Stimulated activated effector memory CD8-positive, alpha-beta T cell treated with anti-CD3 and anti-CD28 coated beads, Interleukin-12 subunit alpha, Interleukin-12 subunit beta, amount 100 ng/mL, for 72 hours (primary cell): ENCODE measurements at regions not wholly inside any gene's neighbourhood (a gene's known extent, or its start where the extent isn't known, plus 50 kb on each side); places are given as distances from the start of the nearest gene placed in this dataset.
A peak's percentile ranks its signal among the peaks of the same experiment; 100 is the strongest.
"Not testable (repeated sequence)": the region's sequence is repeated elsewhere in the genome, so short reads cannot be mapped to it uniquely, and the experiment has no call there.

Source experiments
- ATAC-seq: fragments of 150-1000 bp; cut with Tn5 transposase; 2 replicates; pipeline ENCODE4 v1.10.0; 2021
- DNase-seq, 2 donors: peaks; one replicate each; pipeline ENCODE4 v3.0.0; 2021 to 2022; ENCODE audit warnings: low spot score in 2 of 2
- H3K27ac Mint-ChIP-seq: one replicate; pipeline ENCODE4 v1.8.0; 2022; ENCODE audit warnings: mild to moderate bottlenecking, mixed read lengths
- H3K36me3 Mint-ChIP-seq: one replicate; pipeline ENCODE4 v1.8.0; 2022; ENCODE audit warnings: mild to moderate bottlenecking, mixed read lengths
- H3K4me1 Mint-ChIP-seq: one replicate; pipeline ENCODE4 v1.8.0; 2022; ENCODE audit warnings: mixed read lengths
- H3K4me3 Mint-ChIP-seq: one replicate; pipeline ENCODE4 v1.8.0; 2022; ENCODE audit warnings: mild to moderate bottlenecking, mixed read lengths
- H3K9me3 Mint-ChIP-seq: one replicate; pipeline ENCODE4 v1.8.0; 2022; ENCODE audit warnings: mixed read lengths

DNA sequence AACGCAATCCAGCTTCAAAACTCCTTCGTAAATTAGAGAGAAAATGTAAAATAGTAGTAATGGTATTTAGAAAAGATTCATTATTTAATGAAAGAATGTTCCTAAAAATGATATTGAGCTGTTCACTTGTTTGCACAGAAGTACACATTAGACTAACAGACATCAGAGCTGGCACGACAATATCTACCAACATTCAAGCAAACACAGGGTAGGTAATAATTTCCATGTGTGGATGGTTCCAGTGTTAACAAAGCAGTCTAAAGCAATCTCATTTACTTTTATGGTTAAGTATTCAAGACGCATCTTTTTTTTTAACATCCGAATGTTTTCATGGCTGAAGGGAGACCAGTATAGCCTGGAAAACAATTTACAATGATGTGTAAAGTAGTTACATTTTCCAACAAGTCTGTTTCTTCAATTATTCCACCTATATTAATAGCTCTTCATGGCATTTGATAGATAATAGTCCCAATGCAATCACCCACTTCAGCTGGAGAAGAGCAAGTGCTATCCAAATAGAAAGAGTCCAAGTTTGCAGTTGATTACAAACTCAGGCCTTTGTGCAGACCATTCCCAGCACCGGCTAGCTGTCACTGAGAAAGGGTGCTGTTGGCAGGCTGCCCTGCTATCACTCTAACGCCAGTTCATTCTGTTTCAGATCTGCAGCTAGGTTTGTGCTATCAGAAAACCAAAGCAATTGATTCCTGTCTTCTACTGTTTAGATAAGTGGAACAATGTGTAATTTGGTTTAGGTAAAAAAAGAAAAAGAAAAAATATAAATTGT lies 458.8 kb downstream of the DTWD2 start:
- no peak for DNase-seq
- no peaks in the 10 kb centered on the region for H3K36me3 Mint-ChIP-seq
- H3K9me3 Mint-ChIP-seq, result peaks cover 2% of the 10 kb centered on the region
- no peak overlapping the region for H3K27ac Mint-ChIP-seq
- H3K4me3 Mint-ChIP-seq, result no peak overlapping the region
- ATAC-seq, result no peak
- H3K4me1 Mint-ChIP-seq, result no peaks in the 10 kb centered on the region

DNA sequence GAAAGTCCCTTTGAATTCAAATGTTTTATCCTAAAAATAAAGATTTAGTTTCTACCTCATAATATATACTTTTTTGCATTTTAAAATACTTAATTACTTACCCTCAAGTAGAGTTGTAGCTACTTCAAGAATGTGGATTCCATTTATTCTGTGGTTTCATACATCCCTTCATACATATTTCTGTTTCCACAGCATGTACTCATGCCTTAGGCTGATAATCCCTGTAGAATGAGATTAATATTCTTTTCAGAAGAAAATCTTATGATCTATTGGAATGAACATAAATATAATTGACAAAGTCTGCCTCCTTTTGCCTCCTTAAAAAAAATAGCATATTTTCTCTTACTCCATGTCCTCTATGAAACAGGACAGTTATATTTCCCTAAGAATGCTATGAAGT lies 465.7 kb downstream of the DTWD2 start:
- DNase-seq, result no peak
- no peak overlapping the region for H3K27ac Mint-ChIP-seq
- no peak for ATAC-seq
- H3K36me3 Mint-ChIP-seq, result no peaks in the 10 kb centered on the region
- H3K4me1 Mint-ChIP-seq, result no peaks in the 10 kb centered on the region
- no peak overlapping the region for H3K4me3 Mint-ChIP-seq
- peaks cover 4% of the 10 kb centered on the region for H3K9me3 Mint-ChIP-seq

DNA sequence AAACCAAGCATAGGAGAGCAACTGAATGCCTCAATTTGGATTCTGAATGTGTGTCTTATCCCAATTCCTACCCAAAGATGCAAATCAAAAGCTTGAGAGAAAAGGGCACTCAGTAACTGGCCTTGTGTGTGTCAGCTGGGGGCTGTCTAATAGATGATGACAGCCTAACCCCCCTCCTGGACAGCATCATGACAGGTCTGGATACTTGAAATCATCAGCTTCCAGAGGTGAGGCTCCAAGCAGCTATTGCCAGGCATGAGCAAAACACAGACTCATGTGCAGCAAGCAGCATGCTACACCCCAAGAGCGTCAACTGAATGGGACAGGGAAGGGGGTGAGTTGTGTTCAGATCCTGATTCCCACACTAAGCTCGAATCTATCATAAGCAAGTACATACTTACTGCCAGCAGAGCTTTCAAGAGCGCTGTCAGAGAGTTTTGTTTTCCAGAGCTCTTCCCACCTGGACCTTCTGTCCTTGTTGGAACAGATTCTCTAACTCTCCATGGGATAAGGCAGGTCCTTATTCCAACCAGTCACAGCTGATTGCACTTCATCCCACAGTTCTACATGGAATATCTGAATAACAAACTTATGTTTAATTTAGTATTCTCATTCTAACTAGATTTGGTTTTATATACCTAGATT lies 467.5 kb downstream of the DTWD2 start:
- Mint-ChIP-seq H3K36me3 (no peaks in the 10 kb centered on the region), H3K27ac (no peak overlapping the region), H3K4me3 (no peak overlapping the region), H3K9me3 (peaks cover 4% of the 10 kb centered on the region), H3K4me1 (no peaks in the 10 kb centered on the region)
- ATAC-seq, result peak; percentile 11
- no peak for DNase-seq

DNA sequence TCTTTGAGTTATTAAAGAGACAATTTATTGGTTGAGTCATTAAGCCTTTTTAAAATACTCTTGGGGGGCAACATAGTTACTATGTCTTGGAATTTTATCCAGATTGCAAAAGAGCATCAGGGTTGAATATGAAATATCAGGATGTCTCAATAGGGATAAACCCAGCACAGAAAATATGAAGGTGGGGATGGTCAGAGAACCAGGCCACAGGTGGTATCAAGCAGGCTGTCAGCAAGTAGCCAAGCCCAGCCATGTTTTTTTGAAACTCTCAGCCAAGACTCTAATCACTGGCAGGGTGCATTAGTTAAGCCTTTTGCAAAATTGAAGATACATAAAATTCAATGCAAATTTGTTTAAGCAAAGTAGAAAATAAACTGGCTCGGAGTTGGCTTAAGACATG lies 468.9 kb downstream of the DTWD2 start:
- no peaks in the 10 kb centered on the region for H3K36me3 Mint-ChIP-seq
- H3K9me3 Mint-ChIP-seq, result peaks cover 6% of the 10 kb centered on the region
- no peak for ATAC-seq
- H3K4me1 Mint-ChIP-seq, result no peaks in the 10 kb centered on the region
- H3K27ac Mint-ChIP-seq, result no peak overlapping the region
- no peak overlapping the region for H3K4me3 Mint-ChIP-seq
- no peak for DNase-seq

DNA sequence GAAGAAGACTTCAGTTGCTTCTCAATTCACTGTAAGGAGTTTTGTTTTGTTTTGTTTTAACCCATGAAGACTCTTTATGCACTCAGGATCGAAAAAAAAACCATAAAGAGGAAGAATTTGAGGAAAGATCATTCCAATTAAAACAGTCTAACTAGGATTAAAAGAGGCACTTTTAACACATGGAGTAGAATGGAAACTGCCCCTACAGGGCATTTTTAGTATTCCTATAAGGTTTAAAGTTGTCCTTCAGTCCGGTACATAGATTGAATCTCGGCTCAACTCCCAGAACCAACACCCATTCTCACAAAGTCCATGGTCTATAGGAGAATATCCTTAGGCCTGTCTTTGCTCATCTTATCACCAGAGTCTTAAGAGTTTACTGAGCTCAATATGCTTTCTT lies 469.6 kb downstream of the DTWD2 start:
- H3K9me3 Mint-ChIP-seq, result peaks cover 6% of the 10 kb centered on the region
- H3K36me3 Mint-ChIP-seq, result no peaks in the 10 kb centered on the region
- H3K4me1 Mint-ChIP-seq, result no peaks in the 10 kb centered on the region
- no peak for DNase-seq
- no peak overlapping the region for H3K4me3 Mint-ChIP-seq
- no peak for ATAC-seq
- no peak overlapping the region for H3K27ac Mint-ChIP-seq

DNA sequence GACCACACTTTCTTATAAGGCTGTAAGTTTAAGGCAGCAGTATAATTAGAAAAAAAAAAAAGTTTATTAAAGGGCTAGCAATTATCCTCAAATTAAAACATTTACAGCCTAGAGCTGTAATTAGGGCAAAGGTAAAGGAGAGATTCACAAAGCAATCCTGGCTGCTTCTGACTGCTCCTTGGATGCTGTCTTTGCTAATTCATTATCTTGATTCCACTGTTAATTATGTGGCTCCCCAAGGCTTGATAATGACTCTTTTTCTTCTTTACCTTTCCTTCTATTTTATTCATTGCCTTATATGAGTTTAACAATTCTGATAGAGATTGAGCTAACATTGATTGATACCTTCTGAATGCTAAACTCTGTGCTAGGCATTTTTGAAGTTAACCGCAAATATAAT lies 476.5 kb downstream of the DTWD2 start:
- H3K27ac Mint-ChIP-seq, result no peak overlapping the region
- H3K9me3 Mint-ChIP-seq, result peaks cover 7% of the 10 kb centered on the region
- DNase-seq, result no peak
- no peaks in the 10 kb centered on the region for H3K4me1 Mint-ChIP-seq
- no peak overlapping the region for H3K4me3 Mint-ChIP-seq
- H3K36me3 Mint-ChIP-seq, result no peaks in the 10 kb centered on the region
- no peak for ATAC-seq

DNA sequence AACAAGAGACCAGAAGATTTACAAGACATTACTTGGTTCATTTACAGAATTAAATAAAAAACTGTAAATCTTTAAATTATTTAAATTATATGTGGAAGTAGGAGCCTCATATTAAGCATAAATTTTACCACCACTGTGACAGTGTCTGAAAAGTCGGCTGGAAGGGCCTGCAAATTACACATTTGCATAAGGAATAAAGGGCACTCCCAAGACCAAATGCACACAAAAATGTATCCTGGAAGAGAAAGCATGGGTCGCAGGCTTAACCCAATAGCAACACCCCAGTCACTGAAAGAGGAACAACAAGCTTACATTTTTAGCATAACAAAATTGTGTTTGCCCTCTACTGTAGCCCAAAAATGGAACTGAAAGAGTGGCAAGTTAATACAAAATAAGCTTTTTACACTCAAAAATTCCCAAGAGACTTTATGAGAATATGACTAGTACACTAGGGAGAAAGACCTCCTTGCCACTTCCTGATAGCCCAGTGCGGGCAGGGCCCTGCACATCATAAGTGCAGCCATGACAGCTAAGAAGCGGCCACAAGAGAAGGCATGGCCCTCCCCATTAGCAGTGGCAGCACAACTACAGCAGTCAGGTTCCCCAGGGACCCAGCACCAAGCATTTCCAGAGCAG lies 482.0 kb downstream of the DTWD2 start:
- peak; percentile 42 for ATAC-seq
- no peaks in the 10 kb centered on the region for H3K36me3 Mint-ChIP-seq
- H3K9me3 Mint-ChIP-seq, result peaks cover 13% of the 10 kb centered on the region
- no peak overlapping the region for H3K4me3 Mint-ChIP-seq
- H3K4me1 Mint-ChIP-seq, result no peaks in the 10 kb centered on the region
- no peak overlapping the region for H3K27ac Mint-ChIP-seq
- DNase-seq, result no peak

DNA sequence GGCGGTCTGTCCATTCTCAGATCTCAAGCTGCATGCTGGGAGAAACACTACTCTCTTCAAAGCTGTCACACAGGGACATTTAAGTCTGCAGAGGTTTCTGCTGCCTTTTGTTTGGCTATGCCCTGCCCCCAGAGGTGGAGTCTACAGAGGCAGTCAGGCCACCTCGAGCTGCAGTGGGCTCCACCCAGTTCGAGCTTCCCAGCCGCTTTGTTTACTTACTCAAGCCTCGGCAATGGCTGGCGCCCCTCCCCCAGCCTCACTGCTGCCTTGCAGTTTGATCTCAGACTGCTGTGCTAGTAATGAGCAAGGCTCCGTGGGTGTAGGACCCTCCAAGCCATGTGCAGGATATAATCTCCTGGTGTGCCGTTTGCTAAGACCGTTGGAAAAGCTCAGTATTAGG lies 486.1 kb downstream of the DTWD2 start:
- not testable (repeated sequence) for H3K36me3 Mint-ChIP-seq, H3K27ac Mint-ChIP-seq, H3K4me1 Mint-ChIP-seq, DNase-seq, ATAC-seq, H3K4me3 Mint-ChIP-seq
- peaks cover 12% of the 10 kb centered on the region for H3K9me3 Mint-ChIP-seq

DNA sequence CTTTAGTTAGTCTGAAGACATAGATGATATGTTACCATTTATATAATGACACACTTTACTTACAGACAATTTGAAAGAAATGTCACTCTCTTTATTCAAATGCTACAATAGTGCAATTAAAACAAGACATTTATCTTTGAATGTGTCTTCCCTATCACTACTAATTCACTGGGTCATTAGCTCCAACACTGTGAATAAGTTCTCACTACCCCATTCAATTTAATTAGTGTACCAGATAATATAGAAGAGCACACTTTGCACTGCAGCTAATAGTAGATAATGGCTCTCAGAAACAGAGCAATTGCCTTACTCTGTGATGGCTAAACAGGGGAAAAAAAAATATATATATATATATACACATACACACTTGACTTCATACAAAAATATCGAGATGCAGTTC lies 497.0 kb downstream of the DTWD2 start:
- no peak for ATAC-seq
- no peaks in the 10 kb centered on the region for H3K4me1 Mint-ChIP-seq
- no peak overlapping the region for H3K27ac Mint-ChIP-seq
- H3K4me3 Mint-ChIP-seq, result no peak overlapping the region
- DNase-seq, result no peak
- H3K9me3 Mint-ChIP-seq, result no peaks in the 10 kb centered on the region
- no peaks in the 10 kb centered on the region for H3K36me3 Mint-ChIP-seq

DNA sequence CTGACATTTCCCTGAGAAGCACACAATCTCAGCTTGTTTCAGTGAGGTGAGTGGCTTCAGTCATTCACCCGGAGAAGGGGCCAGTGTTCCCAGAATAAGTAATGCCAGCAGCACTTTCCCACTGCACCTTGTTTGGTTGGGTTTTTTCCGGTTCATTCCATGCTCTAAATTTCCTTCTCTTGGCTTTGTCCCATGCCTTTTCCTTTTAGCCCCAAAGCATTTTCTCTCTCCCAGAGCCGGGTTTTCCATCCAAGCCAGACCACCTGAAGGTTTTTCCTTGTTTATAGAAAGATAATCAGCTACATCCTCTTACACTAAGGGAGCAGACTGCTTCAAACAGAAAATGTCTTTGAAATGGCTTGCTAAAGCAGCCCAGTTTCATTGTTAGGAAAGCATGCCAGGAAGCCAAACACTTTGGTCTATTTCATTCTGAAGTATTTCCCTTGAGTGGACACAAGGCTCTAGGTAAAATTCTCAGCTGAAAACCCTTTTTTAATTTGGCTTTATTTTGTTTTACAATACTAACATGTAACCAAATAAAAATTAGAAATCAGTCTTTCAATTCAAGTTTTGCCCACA lies 501.6 kb downstream of the DTWD2 start:
- DNase-seq (no peak), ATAC-seq (no peak)
- H3K4me1 Mint-ChIP-seq, result no peaks in the 10 kb centered on the region
- H3K9me3 Mint-ChIP-seq, result peaks cover under 1% of the 10 kb centered on the region
- no peak overlapping the region for H3K4me3 Mint-ChIP-seq
- no peaks in the 10 kb centered on the region for H3K36me3 Mint-ChIP-seq
- H3K27ac Mint-ChIP-seq, result no peak overlapping the region

DNA sequence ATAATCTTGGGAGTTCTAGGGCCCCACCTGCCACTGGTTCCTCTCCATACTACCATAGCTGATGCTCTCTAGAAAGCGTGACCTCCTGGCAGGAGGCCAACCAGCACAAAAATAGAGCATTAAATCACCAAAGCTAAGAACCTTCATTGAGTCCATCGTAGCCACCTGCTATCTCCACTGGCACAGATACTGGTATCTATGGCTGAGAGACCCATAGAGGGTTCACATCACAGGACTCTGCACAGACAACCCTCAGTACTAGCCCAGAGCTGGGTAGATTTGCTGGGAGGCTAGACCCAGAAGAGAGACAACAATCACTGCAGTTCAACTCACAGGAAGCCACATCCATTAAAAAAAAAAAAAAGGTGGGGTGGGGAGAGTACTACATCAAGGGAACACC lies 509.1 kb downstream of the DTWD2 start:
- Mint-ChIP-seq H3K4me1 (no peaks in the 10 kb centered on the region), H3K36me3 (no peaks in the 10 kb centered on the region), H3K4me3 (no peak overlapping the region), H3K9me3 (peaks cover 17% of the 10 kb centered on the region), H3K27ac (no peak overlapping the region)
- no peak for ATAC-seq
- no peak for DNase-seq

DNA sequence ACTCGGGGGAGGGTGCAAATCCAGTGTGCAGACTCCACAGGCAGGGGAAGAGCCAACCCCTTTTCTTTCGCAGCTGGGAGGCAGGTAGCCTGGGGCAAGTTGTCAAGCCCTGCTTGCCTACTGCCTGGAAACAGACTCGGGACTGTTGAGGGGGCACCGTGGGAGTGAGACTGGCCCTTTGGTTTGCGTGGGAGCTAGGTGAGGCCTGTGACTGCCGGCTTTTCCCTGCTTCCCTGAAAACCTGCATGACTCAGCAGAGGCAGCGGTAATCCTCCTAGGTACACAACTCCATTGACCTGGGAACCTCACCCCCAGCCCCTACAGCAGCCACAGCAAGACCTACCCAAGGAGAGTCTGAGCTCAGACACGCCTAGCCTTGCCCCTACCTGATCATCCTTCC lies 509.5 kb downstream of the DTWD2 start:
- Mint-ChIP-seq H3K36me3 (no peaks in the 10 kb centered on the region), H3K4me1 (no peaks in the 10 kb centered on the region), H3K4me3 (no peak overlapping the region), H3K9me3 (peaks cover 17% of the 10 kb centered on the region), H3K27ac (no peak overlapping the region)
- no peak for DNase-seq
- no peak for ATAC-seq

DNA sequence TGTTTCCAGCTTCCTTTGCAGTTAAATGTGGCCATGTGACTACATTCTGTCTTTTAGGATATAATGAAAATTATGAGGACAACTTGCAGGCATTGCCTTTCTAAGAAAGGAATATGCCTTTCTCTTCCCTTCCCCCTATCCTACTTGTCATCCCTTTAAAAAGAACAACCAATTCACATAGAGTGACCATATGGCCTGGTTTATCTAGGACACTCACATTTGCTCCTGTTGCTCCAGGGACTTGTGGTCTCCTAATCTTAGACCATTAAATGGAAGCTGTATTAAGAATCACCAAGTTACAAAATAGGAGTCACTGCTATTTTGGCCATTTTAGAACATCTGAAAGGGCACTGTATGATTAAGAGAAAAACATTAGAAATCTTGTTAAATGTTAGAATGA lies 520.3 kb downstream of the DTWD2 start:
- Mint-ChIP-seq H3K4me1 (no peaks in the 10 kb centered on the region), H3K9me3 (peaks cover 2% of the 10 kb centered on the region), H3K36me3 (no peaks in the 10 kb centered on the region), H3K27ac (no peak overlapping the region), H3K4me3 (no peak overlapping the region)
- no peak for ATAC-seq
- DNase-seq, result no peak

DNA sequence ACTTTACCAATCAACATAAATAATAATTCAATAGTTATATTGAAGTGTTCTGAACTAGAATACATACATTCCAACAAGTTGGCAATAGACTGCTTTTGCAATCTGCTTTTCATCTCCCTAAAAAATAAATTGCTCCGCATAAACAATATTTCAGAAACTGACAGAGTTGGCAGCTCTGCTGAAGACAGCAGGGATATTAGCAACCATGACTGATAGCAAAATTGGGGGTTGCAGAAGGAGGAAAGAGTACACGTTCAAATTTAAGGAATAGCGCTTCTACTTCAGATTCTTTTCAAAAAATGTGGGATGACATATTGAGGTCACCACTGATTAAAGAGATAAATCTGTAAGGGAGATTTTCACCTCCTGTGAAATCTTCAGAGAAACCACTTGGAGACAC lies 521.2 kb downstream of the DTWD2 start:
- H3K4me3 Mint-ChIP-seq, result no peak overlapping the region
- no peaks in the 10 kb centered on the region for H3K36me3 Mint-ChIP-seq
- H3K27ac Mint-ChIP-seq, result no peak overlapping the region
- H3K9me3 Mint-ChIP-seq, result peaks cover 2% of the 10 kb centered on the region
- no peak for DNase-seq
- no peaks in the 10 kb centered on the region for H3K4me1 Mint-ChIP-seq
- no peak for ATAC-seq

DNA sequence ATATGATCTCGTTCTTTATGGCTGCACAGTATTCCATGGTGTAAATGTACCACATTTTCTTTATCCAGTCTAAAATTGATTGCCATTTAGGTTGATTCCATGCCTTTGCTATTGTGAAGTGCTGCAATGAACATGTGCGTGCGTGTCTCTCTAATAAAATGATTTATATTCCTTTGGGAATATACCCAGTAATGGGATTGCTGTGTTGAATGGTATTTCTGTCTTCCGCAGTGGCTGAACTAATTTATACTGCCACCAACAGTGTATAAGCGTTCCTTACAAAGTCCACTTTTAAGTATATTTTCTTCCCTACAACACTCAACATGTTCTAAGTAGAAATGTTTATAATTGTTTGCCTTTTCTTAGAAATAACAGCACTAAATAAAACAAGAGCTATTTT lies 521.9 kb downstream of the DTWD2 start:
- Mint-ChIP-seq H3K27ac (no peak overlapping the region), H3K4me3 (no peak overlapping the region)
- ATAC-seq, result no peak

DNA sequence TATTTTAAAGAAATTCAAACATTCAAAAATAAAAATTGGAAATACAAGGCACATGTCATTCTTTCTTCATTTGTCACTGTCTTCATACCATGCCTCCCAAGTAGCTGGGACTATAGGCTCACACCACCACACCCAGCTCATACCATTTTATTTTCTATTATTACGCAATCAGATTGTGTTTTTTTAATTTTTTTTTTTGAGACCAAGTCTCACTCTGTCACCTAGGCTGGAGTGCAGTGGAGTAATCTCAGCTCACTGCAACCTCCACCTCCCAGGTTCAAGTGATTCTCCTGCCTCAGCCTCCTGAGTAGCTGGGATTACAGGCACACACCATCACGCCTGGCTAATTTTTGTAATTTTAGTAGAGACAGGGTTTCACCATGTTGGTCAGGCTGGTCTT lies 526.1 kb downstream of the DTWD2 start:
- not testable (repeated sequence) for H3K4me3 Mint-ChIP-seq

More for the DNA sequence above, 521.9 kb downstream of the DTWD2 start:
- H3K36me3 Mint-ChIP-seq, result no peaks in the 10 kb centered on the region
- H3K4me1 Mint-ChIP-seq, result no peaks in the 10 kb centered on the region
- peaks cover 5% of the 10 kb centered on the region for H3K9me3 Mint-ChIP-seq
- no peak for DNase-seq

More for the DNA sequence above, 526.1 kb downstream of the DTWD2 start:
- H3K9me3 Mint-ChIP-seq, ATAC-seq, H3K36me3 Mint-ChIP-seq, H3K4me1 Mint-ChIP-seq, H3K27ac Mint-ChIP-seq, DNase-seq: not testable (repeated sequence)
